Activated CD4-positive, alpha-beta T cell treated with anti-CD3 and anti-CD28 coated beads, Interleukin-2, amount 10 ng/mL, durations not matched to agents 7 days and 5 days (primary cell): ENCODE measurements at regions not wholly inside any gene's neighbourhood (a gene's known extent, or its start where the extent isn't known, plus 50 kb on each side); places are given as distances from the start of the nearest gene placed in this dataset.
"Not testable (repeated sequence)": the region's sequence is repeated elsewhere in the genome, so short reads cannot be mapped to it uniquely, and the experiment has no call there.

Source experiments
- CTCF ChIA-PET: fragments of 350-600 bp; sonication (Branson Sonifier 250); formaldehyde crosslinking; loops from one replicate; lab custom pipeline; 2021; ENCODE audit warnings: antibody characterized with exemption; lab: Charles Lee
- POLR2A ChIA-PET: fragments of 350-600 bp; sonication (Branson Sonifier 250); formaldehyde crosslinking; loops from one replicate; lab custom pipeline; 2021; ENCODE audit warnings: antibody characterized with exemption; lab: Charles Lee
- DNase-seq: peaks from one replicate; pipeline ENCODE4 v3.0.0-alpha.2; 2020
- H3K27ac Mint-ChIP-seq: one replicate; pipeline ENCODE4 v1.8.0; 2021; ENCODE audit warnings: mild to moderate bottlenecking, moderate library complexity, mixed read lengths
- H3K27me3 Mint-ChIP-seq: one replicate; pipeline ENCODE4 v1.8.0; 2021; ENCODE audit warnings: mixed read lengths
- H3K36me3 Mint-ChIP-seq: one replicate; pipeline ENCODE4 v1.8.0; 2021; ENCODE audit warnings: low read depth, mixed read lengths
- H3K4me1 Mint-ChIP-seq: one replicate; pipeline ENCODE4 v1.8.0; 2021; ENCODE audit warnings: mixed read lengths
- H3K4me3 Mint-ChIP-seq: one replicate; pipeline ENCODE4 v1.8.0; 2021; ENCODE audit warnings: mild to moderate bottlenecking, moderate library complexity, mixed read lengths
- H3K9me3 Mint-ChIP-seq: one replicate; pipeline ENCODE4 v1.8.0; 2021; ENCODE audit warnings: mixed read lengths

DNA sequence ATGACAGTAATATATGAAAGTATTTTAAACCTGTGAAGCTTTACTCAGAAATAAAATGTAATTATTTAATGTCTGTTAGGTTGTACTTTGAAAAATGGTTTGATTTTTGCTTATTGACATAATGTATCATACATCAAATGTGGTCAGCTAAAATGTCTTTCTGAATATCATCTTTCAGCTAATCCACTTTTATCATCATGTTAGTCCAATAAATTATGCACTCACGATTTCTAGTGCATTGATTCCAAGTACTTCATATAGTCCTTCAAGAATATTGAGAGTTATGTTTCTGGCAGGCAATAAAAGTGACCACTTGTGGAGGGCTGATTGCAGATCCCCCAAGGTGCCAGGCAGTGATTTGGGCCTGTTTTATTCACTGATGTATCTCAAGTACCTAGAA, 1204.1 kb downstream of the OLFM4 start:
- H3K27me3 Mint-ChIP-seq: no peaks in the 10 kb centered on the region
- no peaks in the 10 kb centered on the region for H3K4me1 Mint-ChIP-seq
- no peaks in the 10 kb centered on the region for H3K36me3 Mint-ChIP-seq
- no peak overlapping the region for H3K27ac Mint-ChIP-seq
- H3K9me3 Mint-ChIP-seq: peaks cover 6% of the 10 kb centered on the region
- ChIA-PET CTCF (no interaction called here), POLR2A (no interaction called here)
- no peak for DNase-seq
- H3K4me3 Mint-ChIP-seq: no peak overlapping the region

- no peaks in the 10 kb centered on the region for H3K27me3 Mint-ChIP-seq
- no peaks in the 10 kb centered on the region for H3K4me1 Mint-ChIP-seq
- no peak overlapping the region for H3K4me3 Mint-ChIP-seq
- ChIA-PET POLR2A (no interaction called here), CTCF (no interaction called here)
- no peak overlapping the region for H3K27ac Mint-ChIP-seq
- DNase-seq: no peak
- peaks cover 3% of the 10 kb centered on the region for H3K9me3 Mint-ChIP-seq
- H3K36me3 Mint-ChIP-seq: no peaks in the 10 kb centered on the region
Observed at GRCh38 chr13:54234607-54235006, 1206.0 kb downstream of the OLFM4 start.

GRCh38 chr13:54241719-54242118, 1213.1 kb downstream of the OLFM4 start:
- H3K4me3 Mint-ChIP-seq: no peak overlapping the region
- no peaks in the 10 kb centered on the region for H3K27me3 Mint-ChIP-seq
- ChIA-PET POLR2A (no interaction called here), CTCF (no interaction called here)
- DNase-seq: no peak
- H3K9me3 Mint-ChIP-seq: peaks cover 2% of the 10 kb centered on the region
- no peak overlapping the region for H3K27ac Mint-ChIP-seq
- no peaks in the 10 kb centered on the region for H3K4me1 Mint-ChIP-seq
- H3K36me3 Mint-ChIP-seq: no peaks in the 10 kb centered on the region

DNA sequence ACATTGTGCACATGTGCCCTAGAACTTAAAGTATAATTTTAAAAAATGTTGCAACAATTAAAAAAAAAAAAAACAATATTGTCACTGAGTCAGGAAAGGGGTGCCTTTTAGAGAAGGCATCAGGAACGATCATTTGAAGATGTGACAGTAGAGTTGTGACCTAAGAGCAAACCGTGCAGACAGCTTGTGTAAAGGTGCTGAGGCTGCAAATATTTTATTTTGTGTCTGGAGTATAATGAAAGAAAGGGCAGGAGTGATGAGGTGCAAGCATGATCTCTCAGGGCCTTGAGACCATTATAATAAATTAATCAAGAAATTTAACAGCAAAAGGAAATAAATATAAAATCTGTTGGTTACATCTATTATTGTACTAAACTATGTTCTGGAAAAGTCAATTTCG, 1219.7 kb downstream of the OLFM4 start:
- H3K36me3 Mint-ChIP-seq: no peaks in the 10 kb centered on the region
- no peak for DNase-seq
- no peak overlapping the region for H3K4me3 Mint-ChIP-seq
- CTCF ChIA-PET: no interaction called here
- H3K9me3 Mint-ChIP-seq: peaks cover 7% of the 10 kb centered on the region
- H3K27ac Mint-ChIP-seq: no peak overlapping the region
- no peaks in the 10 kb centered on the region for H3K27me3 Mint-ChIP-seq
- H3K4me1 Mint-ChIP-seq: no peaks in the 10 kb centered on the region
- POLR2A ChIA-PET: no interaction called here

GRCh38 chr13:54261856-54262255, 1233.2 kb downstream of the OLFM4 start:
- DNase-seq: no peak
- ChIA-PET CTCF (no interaction called here), POLR2A (no interaction called here)
- Mint-ChIP-seq H3K4me1 (no peaks in the 10 kb centered on the region), H3K27ac (no peak overlapping the region), H3K27me3 (no peaks in the 10 kb centered on the region), H3K36me3 (no peaks in the 10 kb centered on the region), H3K4me3 (no peak overlapping the region), H3K9me3 (peaks cover 2% of the 10 kb centered on the region)

GRCh38 chr13:54263868-54264267, 1235.3 kb downstream of the OLFM4 start:
- no peak overlapping the region for H3K27ac Mint-ChIP-seq
- no peak overlapping the region for H3K4me3 Mint-ChIP-seq
- ChIA-PET CTCF (no interaction called here), POLR2A (no interaction called here)
- H3K27me3 Mint-ChIP-seq: no peaks in the 10 kb centered on the region
- no peaks in the 10 kb centered on the region for H3K36me3 Mint-ChIP-seq
- DNase-seq: no peak
- H3K9me3 Mint-ChIP-seq: peaks cover 8% of the 10 kb centered on the region
- H3K4me1 Mint-ChIP-seq: no peaks in the 10 kb centered on the region

DNA sequence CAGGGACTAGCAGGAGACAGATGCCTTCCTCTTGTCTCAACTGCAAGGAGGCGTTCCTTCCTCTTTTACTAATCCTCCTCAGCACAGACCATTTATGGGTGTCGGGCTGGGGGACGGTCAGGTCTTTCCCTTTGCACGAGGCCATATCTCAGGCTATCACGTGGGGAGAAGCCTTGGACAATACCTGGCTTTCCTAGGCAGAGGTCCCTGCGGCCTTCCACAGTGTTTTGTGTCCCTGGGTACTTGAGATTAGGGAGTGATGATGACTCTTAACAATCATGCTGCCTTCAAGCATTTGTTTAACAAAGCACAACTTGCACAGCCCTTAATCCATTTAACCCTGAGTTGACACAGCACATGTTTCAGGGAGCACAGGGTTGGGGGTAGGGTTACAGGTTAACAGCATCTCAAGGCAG, 1238.6 kb downstream of the OLFM4 start:
- H3K27me3 Mint-ChIP-seq, H3K27ac Mint-ChIP-seq, H3K36me3 Mint-ChIP-seq, DNase-seq, POLR2A ChIA-PET, H3K4me1 Mint-ChIP-seq, H3K4me3 Mint-ChIP-seq, CTCF ChIA-PET: not testable (repeated sequence)
- H3K9me3 Mint-ChIP-seq: peaks cover 10% of the 10 kb centered on the region

GRCh38 chr13:54268013-54268695, 1239.5 kb downstream of the OLFM4 start:
- H3K27me3 Mint-ChIP-seq: not testable (repeated sequence)

GRCh38 chr13:54287062-54287764, 1258.6 kb downstream of the OLFM4 start:
- no peaks in the 10 kb centered on the region for H3K36me3 Mint-ChIP-seq
- H3K27ac Mint-ChIP-seq: no peak overlapping the region
- DNase-seq: no peak
- no peaks in the 10 kb centered on the region for H3K27me3 Mint-ChIP-seq
- H3K4me1 Mint-ChIP-seq: no peaks in the 10 kb centered on the region
- ChIA-PET CTCF (no interaction called here), POLR2A (no interaction called here)
- peaks cover 26% of the 10 kb centered on the region for H3K9me3 Mint-ChIP-seq
- no peak overlapping the region for H3K4me3 Mint-ChIP-seq

More at GRCh38 chr13:54268013-54268695, 1239.5 kb downstream of the OLFM4 start:
- H3K4me3 Mint-ChIP-seq, DNase-seq, H3K36me3 Mint-ChIP-seq, CTCF ChIA-PET, H3K4me1 Mint-ChIP-seq, POLR2A ChIA-PET, H3K27ac Mint-ChIP-seq: not testable (repeated sequence)
- H3K9me3 Mint-ChIP-seq: peaks cover 10% of the 10 kb centered on the region

- H3K27ac Mint-ChIP-seq: no peak overlapping the region
- no peaks in the 10 kb centered on the region for H3K4me1 Mint-ChIP-seq
- no peak overlapping the region for H3K4me3 Mint-ChIP-seq
- no peaks in the 10 kb centered on the region for H3K27me3 Mint-ChIP-seq
- DNase-seq: no peak
- CTCF ChIA-PET: no interaction called here
- H3K9me3 Mint-ChIP-seq: peaks cover 16% of the 10 kb centered on the region
- no peaks in the 10 kb centered on the region for H3K36me3 Mint-ChIP-seq
- POLR2A ChIA-PET: no interaction called here
Observed at GRCh38 chr13:54301085-54301484, 1272.5 kb downstream of the OLFM4 start.

GRCh38 chr13:54305377-54305776, 1276.8 kb downstream of the OLFM4 start:
- Mint-ChIP-seq H3K36me3 (no peaks in the 10 kb centered on the region), H3K27ac (no peak overlapping the region), H3K27me3 (no peaks in the 10 kb centered on the region), H3K4me1 (no peaks in the 10 kb centered on the region), H3K9me3 (peaks cover 17% of the 10 kb centered on the region), H3K4me3 (no peak overlapping the region)
- no peak for DNase-seq
- CTCF ChIA-PET: no interaction called here
- POLR2A ChIA-PET: no interaction called here

DNA sequence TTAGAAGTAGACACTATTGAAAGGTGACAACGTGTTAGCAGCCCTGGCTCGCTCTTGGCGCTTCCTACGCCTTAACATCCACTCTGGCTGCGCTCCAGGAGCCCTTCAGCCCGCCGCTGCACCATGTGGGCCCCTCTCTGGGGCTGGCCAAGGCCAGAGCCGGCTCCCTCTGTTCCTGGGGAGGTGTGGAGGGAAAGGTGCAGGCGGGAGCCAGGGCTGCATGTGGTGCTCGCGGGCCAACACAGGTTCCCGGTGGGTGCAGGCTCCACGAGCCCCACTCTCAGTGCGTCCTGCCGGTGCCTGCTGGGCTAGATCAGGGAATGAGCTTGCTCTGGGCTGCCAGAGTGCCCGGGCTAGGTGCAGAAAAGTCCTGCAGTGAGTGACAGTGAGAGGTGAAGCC, 1284.3 kb downstream of the OLFM4 start:
- no peaks in the 10 kb centered on the region for H3K36me3 Mint-ChIP-seq
- peaks cover 21% of the 10 kb centered on the region for H3K9me3 Mint-ChIP-seq
- CTCF ChIA-PET: no interaction called here
- no peak overlapping the region for H3K4me3 Mint-ChIP-seq
- POLR2A ChIA-PET: no interaction called here
- no peaks in the 10 kb centered on the region for H3K27me3 Mint-ChIP-seq
- no peak overlapping the region for H3K27ac Mint-ChIP-seq
- DNase-seq: no peak
- H3K4me1 Mint-ChIP-seq: no peaks in the 10 kb centered on the region

- ChIA-PET POLR2A (no interaction called here), CTCF (no interaction called here)
- Mint-ChIP-seq H3K4me1 (no peaks in the 10 kb centered on the region), H3K27me3 (no peaks in the 10 kb centered on the region), H3K9me3 (peaks cover 29% of the 10 kb centered on the region), H3K36me3 (no peaks in the 10 kb centered on the region), H3K4me3 (no peak overlapping the region), H3K27ac (no peak overlapping the region)
- DNase-seq: no peak
Observed at GRCh38 chr13:54317722-54318121, 1289.1 kb downstream of the OLFM4 start.

- ChIA-PET POLR2A (no interaction called here), CTCF (no interaction called here)
- no peak for DNase-seq
- peaks cover 8% of the 10 kb centered on the region for H3K9me3 Mint-ChIP-seq
- no peaks in the 10 kb centered on the region for H3K36me3 Mint-ChIP-seq
- H3K27me3 Mint-ChIP-seq: no peaks in the 10 kb centered on the region
- H3K4me1 Mint-ChIP-seq: no peaks in the 10 kb centered on the region
- H3K27ac Mint-ChIP-seq: no peak overlapping the region
- no peak overlapping the region for H3K4me3 Mint-ChIP-seq
Observed at GRCh38 chr13:54337540-54337939, 1308.9 kb downstream of the OLFM4 start.
